Mesothelial cell of epicardium (in vitro differentiated cells): ENCODE measurements at regions not wholly inside any gene's neighbourhood (a gene's known extent, or its start where the extent isn't known, plus 50 kb on each side); places are given as distances from the start of the nearest gene placed in this dataset.
A peak's percentile ranks its signal among the peaks of the same experiment; 100 is the strongest.

Experiments
- DNase-seq, 2 experiments: peaks; one replicate each; pipeline ENCODE4 v3.0.0; 2021; ENCODE audit warnings: low spot score in 2 of 2; ENCODE audit not compliant: unreplicated experiment in 2 of 2
- H3K27ac Mint-ChIP-seq: 2 replicates; pipeline ENCODE4 v1.8.0; 2021; ENCODE audit warnings: mixed read lengths
- H3K27me3 Mint-ChIP-seq: 2 replicates; pipeline ENCODE4 v1.8.0; 2021; ENCODE audit warnings: low read depth, mixed read lengths
- H3K36me3 Mint-ChIP-seq: 2 replicates; pipeline ENCODE4 v1.8.0; 2021; ENCODE audit warnings: mixed read lengths
- H3K4me1 Mint-ChIP-seq: 2 replicates; pipeline ENCODE4 v1.8.0; 2021; ENCODE audit warnings: mixed read lengths
- H3K4me3 Mint-ChIP-seq: 2 replicates; pipeline ENCODE4 v1.8.0; 2021; ENCODE audit warnings: mild to moderate bottlenecking, moderate library complexity, mixed read lengths
- H3K9me3 Mint-ChIP-seq: 2 replicates; pipeline ENCODE4 v1.8.0; 2021; ENCODE audit warnings: mixed read lengths
- CTCF ChIP-seq: fragments of 200-600 bp; sonication (generic); IDR thresholded peaks from one replicate; pipeline ENCODE4 v1.5.0; 2021; ENCODE audit warnings: antibody characterized with exemption; ENCODE audit not compliant: unreplicated experiment

DNA sequence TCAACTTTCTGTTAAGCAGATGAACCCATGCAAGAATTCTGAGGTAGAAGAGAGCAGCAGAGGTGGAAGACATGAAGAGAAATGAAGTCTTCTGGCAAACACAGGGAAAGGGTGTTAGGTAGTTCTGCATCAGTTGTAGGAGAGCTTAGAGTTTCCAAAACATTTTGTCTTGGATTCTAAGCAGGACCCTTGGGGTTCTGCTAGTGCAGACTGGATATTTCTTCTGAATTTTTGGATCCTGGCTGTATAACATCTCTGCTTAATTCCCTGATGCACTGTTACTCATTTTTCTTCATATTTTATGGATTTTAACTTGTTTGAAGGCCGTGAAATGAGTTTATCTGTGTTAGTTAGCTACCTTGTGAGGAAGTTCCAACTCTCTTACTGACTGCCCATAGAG lies 208.7 kb upstream of the SLC35G4 start:
- H3K27me3 Mint-ChIP-seq = no peaks in the 10 kb centered on the region

GRCh38 chr18:11398625-11399024 lies 210.8 kb upstream of the SLC35G4 start:
- Mint-ChIP-seq H3K4me1 (peaks cover 6% of the 10 kb centered on the region), H3K4me3 (no peak overlapping the region), H3K9me3 (no peaks in the 10 kb centered on the region), H3K27ac (no peak overlapping the region), H3K36me3 (no peaks in the 10 kb centered on the region), H3K27me3 (no peaks in the 10 kb centered on the region)
- DNase-seq = no peak
- TF ChIP-seq CTCF = no peak

More for the DNA sequence above, 208.7 kb upstream of the SLC35G4 start:
- H3K36me3 Mint-ChIP-seq = no peaks in the 10 kb centered on the region
- no peaks in the 10 kb centered on the region for H3K9me3 Mint-ChIP-seq
- H3K4me1 Mint-ChIP-seq = peaks cover 2% of the 10 kb centered on the region
- DNase-seq = no peak
- TF ChIP-seq CTCF = no peak
- H3K27ac Mint-ChIP-seq = no peak overlapping the region
- H3K4me3 Mint-ChIP-seq = no peak overlapping the region

- H3K36me3 Mint-ChIP-seq = no peaks in the 10 kb centered on the region
- no peak for DNase-seq
- H3K27ac Mint-ChIP-seq = peak overlapping the region; percentile 81
- no peak for TF ChIP-seq CTCF
- H3K27me3 Mint-ChIP-seq = no peaks in the 10 kb centered on the region
- no peaks in the 10 kb centered on the region for H3K9me3 Mint-ChIP-seq
- no peak overlapping the region for H3K4me3 Mint-ChIP-seq
- H3K4me1 Mint-ChIP-seq = peaks cover 14% of the 10 kb centered on the region
These were observed 216.2 kb upstream of the SLC35G4 start for GRCh38 chr18:11392980-11393885.

DNA sequence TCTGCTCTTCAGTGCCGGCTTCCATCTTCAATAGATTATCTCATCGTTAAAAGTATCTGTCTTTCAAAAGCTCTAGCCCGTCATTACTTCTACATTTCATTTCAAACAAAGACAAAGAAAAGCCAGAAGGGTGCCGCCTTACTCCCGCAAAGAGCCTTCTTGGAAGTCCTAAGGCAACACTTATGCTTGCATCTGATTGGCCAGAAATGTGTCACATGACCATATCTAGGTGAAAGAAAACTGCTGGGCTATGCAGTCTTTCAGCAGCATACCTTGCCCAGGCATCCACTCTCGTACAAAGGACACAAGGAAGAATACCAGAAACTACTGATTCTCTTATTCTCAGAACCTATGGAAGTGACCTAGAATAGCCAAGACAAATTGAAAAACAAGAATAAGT lies 217.1 kb upstream of the SLC35G4 start:
- no peaks in the 10 kb centered on the region for H3K9me3 Mint-ChIP-seq
- H3K36me3 Mint-ChIP-seq = no peaks in the 10 kb centered on the region
- DNase-seq = no peak
- no peak overlapping the region for H3K27ac Mint-ChIP-seq
- H3K27me3 Mint-ChIP-seq = no peaks in the 10 kb centered on the region
- peaks cover 13% of the 10 kb centered on the region for H3K4me1 Mint-ChIP-seq
- no peak for TF ChIP-seq CTCF
- H3K4me3 Mint-ChIP-seq = no peak overlapping the region

GRCh38 chr18:11391661-11392060 lies 217.7 kb upstream of the SLC35G4 start:
- Mint-ChIP-seq H3K4me1 (peaks cover 12% of the 10 kb centered on the region), H3K36me3 (no peaks in the 10 kb centered on the region), H3K27me3 (no peaks in the 10 kb centered on the region), H3K27ac (no peak overlapping the region), H3K9me3 (no peaks in the 10 kb centered on the region), H3K4me3 (no peak overlapping the region)
- no peak for DNase-seq
- TF ChIP-seq CTCF = no peak
